Epithelial cell of proximal tubule (primary cell): ENCODE measurements at regions not wholly inside any gene's neighbourhood (a gene's known extent, or its start where the extent isn't known, plus 50 kb on each side); places are given as distances from the start of the nearest gene placed in this dataset.

Experiments used
- DNase-seq: peaks from one replicate; pipeline ENCODE4 v3.0.0-alpha.2; 2011; ENCODE audit warnings: low read depth
- H3K4me3 ChIP-seq: 2 replicates; pipeline ENCODE4 v1.5.1; 2011; ENCODE audit warnings: low read depth, mild to moderate bottlenecking, low read length
- TF ChIP-seq, protein P1 (sequence below): conservative IDR thresholded peaks from 2 replicates; pipeline ENCODE4 v1.5.1; 2012; ENCODE audit warnings: low read depth, mild to moderate bottlenecking, low read length

- no peak overlapping the region for H3K4me3 ChIP-seq
- TF ChIP-seq, protein P1, sequence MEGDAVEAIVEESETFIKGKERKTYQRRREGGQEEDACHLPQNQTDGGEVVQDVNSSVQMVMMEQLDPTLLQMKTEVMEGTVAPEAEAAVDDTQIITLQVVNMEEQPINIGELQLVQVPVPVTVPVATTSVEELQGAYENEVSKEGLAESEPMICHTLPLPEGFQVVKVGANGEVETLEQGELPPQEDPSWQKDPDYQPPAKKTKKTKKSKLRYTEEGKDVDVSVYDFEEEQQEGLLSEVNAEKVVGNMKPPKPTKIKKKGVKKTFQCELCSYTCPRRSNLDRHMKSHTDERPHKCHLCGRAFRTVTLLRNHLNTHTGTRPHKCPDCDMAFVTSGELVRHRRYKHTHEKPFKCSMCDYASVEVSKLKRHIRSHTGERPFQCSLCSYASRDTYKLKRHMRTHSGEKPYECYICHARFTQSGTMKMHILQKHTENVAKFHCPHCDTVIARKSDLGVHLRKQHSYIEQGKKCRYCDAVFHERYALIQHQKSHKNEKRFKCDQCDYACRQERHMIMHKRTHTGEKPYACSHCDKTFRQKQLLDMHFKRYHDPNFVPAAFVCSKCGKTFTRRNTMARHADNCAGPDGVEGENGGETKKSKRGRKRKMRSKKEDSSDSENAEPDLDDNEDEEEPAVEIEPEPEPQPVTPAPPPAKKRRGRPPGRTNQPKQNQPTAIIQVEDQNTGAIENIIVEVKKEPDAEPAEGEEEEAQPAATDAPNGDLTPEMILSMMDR, result no peak
- no peak for DNase-seq
Observed at GRCh38 chr5:168027007-168027406, 264.4 kb upstream of the WWC1 start.

- TF ChIP-seq, protein P1, result no peak
- no peak overlapping the region for H3K4me3 ChIP-seq
- DNase-seq, result no peak
Observed at GRCh38 chr5:168030912-168031311, 260.5 kb upstream of the WWC1 start.

DNA sequence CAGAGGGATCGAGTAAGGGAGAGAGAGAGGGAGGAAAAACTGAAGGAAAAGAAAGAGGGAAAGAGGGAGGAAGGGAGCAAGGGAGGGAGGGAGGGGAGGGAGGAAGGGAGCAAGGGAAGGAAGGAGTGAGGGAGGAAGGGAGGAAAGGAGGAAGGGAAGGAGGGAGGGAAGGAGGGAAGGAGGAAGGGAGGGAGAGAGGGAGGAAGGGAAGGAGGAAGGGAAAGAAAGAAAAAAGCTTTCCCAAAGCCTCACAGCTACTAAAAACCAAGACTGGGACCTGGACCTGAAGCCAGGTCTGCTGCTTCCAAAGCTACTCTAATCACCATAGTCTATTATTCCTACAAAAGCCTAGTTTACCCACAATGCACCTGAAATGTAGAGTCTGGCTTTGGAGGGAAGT is 259.8 kb upstream of the WWC1 start:
- DNase-seq, result no peak
- TF ChIP-seq, protein P1, result no peak
- H3K4me3 ChIP-seq, result no peak overlapping the region

DNA sequence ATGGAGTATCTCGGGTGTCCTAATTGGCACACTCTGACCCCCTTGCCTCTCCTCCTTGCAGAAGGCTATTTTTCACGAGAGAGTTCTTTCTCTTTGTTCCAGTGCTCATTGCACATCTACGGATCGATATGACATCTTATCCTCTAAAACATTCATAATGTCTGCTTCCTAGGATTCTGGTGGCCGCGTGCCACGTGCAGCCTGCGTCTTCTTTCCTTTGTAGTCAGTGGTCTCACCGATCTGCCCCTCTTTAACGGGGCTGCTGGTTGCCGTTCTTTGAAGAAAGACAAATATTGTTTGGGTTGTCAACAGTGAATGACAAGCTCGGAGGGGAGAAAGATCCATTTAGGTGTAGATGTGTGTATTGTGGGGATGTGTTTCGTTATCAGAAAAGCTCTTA is 252.4 kb upstream of the WWC1 start:
- no peak overlapping the region for H3K4me3 ChIP-seq
- DNase-seq, result no peak
- TF ChIP-seq, protein P1, result no peak

- H3K4me3 ChIP-seq, result no peak overlapping the region
- TF ChIP-seq, protein P1, result no peak
- DNase-seq, result no peak
Observed at GRCh38 chr5:168039566-168040248, 251.7 kb upstream of the WWC1 start.

DNA sequence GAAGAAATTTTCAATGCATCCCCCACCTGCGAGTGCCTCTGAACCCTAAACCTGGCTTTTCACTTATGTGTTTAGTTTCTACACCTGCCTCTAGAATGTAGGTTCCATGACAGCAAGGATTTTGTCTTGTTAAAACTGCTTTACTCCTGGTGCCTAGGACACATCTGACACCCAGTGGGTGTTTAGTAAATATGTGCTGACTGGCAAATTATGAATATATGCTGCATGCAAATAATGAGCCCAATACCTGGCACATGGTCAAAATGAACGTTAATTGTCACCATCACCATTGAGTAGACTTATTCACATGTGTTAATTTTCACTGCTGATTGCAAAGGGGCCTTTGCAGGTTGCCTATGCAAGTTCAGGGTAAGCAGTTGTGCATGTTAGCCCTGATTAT is 249.9 kb upstream of the WWC1 start:
- TF ChIP-seq, protein P1, result no peak
- DNase-seq, result no peak
- no peak overlapping the region for H3K4me3 ChIP-seq
